Right kidney (tissue), 1 donor: ENCODE measurements at regions not wholly inside any gene's neighbourhood (a gene's known extent, or its start where the extent isn't known, plus 50 kb on each side); places are given as distances from the start of the nearest gene placed in this dataset.

Source experiments
- DNase-seq: peaks from one replicate; pipeline ENCODE4 v3.0.0-alpha.2; 2016

DNA sequence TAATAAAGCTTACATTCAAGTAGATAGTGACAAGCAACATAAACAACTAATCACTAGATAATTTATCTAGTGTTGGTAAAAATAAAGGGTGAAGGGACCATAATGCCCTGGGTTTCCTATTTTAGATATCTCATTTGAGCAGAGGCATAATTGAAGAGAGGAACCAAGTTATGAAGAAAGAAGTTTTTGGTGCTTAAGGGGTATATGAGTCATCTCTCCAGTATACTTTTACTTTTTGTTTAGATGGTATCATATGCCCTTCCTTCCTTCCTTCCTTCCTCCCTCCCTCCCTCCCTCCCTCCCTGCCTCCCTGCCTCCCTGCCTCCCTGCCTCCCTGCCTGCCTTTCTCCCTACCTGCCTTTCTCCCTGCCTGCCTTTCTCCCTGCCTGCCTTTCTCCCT, 1053.5 kb upstream of the CELF4 start:
- no peak for DNase-seq

DNA sequence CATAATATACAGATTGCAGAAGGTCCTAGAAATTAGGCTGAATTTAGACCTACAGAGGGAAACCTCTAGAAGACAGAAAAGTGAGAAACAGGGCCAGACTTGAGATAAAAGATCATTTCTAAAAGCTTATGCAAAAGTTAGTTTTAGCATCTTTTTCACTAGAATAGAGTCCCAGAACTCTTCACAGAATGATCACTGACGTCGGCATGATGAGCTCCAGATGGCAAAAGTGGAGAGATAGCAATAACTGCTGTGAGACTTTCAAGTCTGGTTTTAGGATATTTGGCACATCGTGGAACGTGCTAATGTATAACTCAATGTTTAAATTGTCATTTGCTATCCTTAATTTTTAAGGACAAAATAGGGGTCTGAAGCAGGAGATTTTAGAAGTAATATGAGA, 1050.7 kb upstream of the CELF4 start:
- DNase-seq, result no peak

DNA sequence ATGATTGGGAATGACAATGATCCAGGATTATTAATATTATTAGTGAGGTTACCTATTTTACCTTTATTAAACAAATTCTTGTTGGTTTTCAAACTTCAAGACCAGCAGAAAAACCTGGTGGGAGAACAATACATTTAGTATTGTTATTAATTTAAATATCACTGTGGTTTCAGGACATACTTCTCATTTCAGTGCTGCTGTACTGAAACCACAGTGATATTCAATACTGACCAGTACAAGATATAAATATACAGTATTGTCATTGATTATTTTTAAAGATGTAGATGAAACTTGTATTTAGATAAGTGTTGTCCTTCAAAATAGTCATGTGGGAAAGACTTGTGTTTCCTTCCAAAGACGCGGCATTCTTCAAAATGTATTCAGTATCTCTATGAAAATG, 1047.3 kb upstream of the CELF4 start:
- no peak for DNase-seq

DNA sequence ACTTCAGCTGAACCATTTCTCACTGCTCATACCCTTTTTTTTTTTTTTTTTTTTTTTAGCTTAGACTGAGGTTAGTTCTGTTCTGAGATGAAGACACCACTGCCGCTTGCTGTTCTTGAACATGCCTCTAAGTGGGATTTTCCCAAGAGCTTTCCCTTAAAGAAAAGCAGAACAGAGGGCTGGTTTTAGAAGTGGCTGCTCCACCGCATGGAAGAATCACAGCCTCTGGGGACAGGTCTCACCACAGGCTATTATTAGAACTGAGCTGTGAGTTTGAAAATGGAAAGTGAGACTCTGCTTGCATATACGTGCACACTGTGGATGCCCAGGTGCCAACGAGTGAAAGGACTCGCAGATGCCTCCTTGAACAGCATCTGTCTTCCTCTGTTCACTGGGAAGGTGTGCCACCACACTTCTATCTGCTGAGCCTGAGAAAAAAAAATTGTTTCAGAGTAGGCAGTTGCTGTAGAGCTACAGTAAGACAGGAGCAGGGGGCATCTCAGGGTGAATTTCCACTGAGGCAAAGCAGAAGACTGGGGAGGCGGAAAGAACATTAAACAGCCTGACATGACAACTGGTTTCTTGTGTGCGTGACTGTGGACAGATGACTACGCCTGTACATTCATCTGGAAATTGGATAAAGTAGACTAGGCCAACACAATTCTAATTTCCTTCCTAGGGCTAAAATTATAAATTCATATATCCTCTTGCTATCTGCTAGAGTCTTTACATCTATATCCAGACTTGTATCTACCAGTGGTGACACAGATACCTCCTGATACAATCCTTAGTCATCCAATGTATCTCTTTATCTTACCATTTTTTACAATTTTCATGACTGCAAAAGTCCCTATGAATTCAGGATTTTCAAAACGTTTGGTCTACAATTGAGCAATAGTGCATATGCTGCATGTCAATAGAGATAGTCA, 1045.7 kb upstream of the CELF4 start:
- DNase-seq, result no peak

DNA sequence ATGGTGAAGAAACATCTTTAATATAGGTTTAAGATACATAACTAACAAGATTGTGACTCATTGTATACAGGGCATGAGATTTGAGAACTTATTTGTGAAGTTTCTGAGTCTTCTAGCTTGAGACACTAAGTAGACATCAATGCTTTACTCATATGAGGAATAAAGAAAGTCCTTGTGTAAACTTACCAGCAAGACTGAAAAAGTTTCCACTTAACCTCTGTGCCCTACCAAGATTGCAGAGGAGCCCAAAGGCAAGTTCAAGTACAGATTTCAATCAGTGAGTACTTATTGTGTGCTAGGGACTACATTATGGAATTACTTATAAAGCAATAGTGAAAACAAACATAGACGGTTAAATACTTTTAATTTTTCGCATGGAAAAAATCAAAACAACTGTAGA, 1041.2 kb upstream of the CELF4 start:
- no peak for DNase-seq

DNA sequence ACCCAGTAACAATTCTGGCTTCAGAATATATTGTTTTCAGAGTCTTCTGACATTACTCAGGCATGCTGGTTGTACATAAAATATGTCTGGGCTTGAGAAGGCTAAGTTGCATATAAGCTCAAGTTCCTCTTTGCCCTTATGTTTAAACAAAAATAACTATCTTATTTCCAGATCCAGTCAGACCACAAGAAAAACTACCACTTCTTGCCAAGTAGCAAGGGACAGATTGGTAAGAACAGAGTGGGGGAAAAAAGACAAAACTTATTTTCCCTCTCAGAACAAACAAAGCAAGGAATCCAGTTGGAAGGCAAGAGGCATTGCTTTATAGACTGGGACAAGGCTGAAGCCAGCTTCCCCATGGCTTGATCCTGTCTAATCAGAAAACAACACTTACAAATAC, 1036.7 kb upstream of the CELF4 start:
- no peak for DNase-seq

DNA sequence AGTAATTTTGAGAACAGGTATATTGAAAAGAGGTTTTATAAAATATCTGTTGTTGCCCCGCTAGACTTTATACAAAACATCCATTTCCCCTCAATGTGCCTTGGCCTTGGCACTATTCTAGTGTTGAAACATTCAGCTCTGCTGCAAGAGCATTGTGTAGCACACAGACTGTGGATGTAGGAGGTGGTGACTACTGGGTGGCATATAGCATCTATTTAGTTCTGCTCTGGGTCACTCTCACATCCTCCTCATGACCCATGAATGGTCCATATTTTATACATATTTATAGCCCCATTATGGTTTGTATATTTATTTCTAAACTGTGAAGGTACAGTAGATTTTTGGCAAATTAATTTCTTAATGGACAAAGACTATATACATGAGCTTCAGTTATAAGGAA, 1022.0 kb upstream of the CELF4 start:
- DNase-seq, result no peak

DNA sequence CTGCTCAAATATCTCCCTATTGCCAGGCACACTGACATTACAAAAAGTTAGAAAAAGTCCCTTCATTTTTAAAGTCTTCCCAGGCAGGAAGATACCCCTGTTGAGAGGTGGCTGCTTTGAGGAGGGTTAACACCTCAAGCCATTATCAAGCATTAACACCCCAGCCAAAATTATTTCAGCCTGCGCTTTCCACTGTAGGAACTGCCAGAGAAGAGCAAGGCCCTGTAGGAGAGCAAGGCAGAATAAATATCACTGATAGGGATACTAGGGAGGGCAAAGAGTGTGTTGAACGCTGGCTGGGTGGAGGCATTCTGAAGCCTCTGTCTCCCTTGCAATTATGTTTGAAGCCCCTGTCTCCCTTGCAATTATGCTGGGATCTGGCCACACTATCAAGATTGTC, 1020.7 kb upstream of the CELF4 start:
- DNase-seq, result no peak

DNA sequence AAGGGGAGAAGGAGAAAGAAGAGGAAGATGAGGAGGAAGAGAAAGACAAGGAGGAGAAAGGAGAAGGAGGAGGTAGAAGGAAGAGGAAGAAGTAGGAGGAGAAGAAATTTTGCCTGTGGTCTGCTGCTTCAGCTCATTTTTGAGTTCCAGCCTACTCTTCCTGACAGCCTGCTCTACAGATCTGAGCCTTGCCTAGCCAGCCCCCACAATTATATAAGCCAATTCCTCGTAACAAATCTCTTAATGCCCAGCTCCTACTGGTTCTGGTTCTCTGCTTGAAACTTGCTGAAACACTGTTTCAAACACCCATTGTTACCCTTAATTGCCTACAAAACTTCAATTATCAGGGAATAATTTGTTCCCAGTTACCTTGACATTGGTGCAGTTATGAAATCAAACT, 1014.2 kb upstream of the CELF4 start:
- DNase-seq, result no peak

DNA sequence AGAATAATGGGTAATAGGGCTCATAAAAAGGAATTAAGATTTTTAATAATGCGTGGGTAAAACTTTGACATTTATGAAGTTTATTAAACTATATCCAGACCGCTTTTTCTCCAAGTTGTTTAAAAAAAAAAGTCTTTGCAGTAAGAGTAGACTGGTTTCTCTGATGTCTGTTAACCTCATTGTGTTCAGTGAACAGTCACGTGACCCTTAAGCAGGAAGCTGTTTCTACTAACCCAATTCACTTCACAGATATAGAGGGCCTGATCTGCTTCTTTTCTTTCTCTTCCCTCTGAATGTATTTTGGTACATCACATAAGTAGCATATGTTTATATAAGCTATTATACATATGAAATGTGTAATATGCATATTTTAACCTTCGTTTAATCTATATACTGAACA, 1011.3 kb upstream of the CELF4 start:
- no peak for DNase-seq

DNA sequence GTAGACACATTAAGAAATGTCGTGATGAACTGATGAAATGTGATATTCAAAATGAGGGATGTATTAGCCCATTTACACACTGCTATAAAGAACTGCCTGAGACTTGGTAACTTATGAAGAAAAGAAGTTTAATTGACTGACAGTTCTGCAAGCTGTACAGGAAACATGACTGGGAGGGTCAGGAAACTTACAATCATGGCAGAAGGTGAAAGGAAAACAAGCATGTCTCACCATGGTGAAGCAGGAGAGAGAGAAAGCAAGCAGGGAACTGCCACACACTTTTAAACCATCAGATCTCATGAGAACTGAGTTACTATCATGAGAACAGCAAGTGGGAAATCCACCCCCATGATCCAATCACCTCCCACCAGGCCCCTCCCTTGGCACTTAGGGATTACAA, 1010.8 kb upstream of the CELF4 start:
- DNase-seq, result no peak

DNA sequence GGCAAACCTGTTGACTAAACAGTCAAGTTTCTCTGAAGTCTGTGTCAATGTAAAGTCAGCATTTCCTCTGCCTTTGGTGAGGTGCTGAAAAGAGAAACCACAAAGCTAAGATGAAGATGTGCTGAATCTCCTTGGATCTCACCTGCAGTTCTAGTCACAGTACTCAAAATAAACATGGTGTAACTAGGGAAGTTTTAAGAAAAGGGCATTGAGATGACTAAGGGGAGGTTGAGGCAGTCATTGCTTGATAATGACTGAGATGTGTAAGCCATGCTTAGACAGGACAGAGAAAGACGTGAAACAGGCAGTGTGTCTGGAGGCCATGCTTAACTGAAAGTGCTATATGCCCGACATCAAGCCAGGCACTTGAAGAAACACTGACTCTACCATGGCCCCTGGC, 1010.0 kb upstream of the CELF4 start:
- no peak for DNase-seq

DNA sequence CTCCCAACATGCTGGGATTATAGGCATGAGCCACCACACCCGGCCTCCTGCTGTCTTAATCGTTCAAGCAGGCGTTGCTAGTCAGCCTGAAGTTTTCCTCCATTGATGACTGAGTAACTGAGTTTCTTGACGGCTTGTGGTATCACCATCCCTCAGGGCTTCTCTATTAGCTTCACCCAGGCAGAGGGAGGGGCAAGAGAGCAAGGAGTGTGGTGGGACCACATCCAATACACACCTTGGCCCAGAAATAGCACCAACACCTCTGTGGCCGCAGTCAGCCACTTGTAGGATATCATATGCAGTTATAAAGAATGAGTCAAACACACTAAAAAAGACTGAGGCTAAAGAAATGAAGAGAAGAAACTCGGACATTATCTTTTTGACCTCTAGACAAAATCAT, 1009.4 kb upstream of the CELF4 start:
- DNase-seq, result no peak

DNA sequence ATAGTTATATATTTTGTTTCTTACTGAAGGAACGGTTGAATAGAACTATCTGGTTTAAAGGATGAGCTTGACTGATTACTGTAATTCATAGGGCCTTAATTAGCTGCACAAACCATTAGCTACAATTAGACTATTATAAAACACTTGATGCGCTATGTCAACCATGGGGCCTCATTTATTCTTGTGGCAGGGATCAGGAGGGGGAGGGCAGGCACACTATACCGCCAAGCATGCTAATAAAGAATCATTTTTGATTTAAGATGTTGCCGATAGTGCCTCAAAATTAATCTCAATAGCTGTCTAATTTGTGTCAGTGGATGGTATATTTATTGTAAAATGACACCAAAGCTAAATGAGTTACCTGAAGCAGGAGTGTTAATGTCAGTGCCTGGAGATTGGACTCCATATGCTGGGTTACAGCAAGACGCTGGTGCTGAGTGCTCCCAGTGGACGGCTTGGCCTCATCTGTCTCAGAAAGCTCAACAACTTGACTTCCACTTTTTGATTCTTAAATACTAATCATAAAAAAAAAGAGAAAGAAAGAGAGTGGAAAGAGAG, 1007.0 kb upstream of the CELF4 start:
- DNase-seq, result no peak

DNA sequence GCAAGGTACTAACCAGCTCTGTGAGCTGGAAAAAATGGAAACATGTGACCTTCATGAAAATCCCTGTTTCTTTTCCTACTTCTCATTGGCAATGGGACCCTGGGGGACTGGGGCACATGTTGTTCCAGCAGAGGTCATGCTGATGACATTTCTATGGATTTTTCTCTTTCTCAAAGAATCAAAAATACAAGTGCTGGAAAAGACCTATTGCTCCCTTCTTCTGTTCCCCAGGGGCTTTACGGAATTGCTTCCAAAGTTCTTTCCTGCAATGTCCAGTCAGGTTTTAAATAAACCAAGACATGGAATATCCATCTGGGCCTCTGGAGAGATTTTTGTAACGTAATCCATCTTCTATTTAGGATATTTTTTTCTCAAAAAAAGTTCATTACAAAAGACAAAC, 1006.1 kb upstream of the CELF4 start:
- DNase-seq, result no peak

DNA sequence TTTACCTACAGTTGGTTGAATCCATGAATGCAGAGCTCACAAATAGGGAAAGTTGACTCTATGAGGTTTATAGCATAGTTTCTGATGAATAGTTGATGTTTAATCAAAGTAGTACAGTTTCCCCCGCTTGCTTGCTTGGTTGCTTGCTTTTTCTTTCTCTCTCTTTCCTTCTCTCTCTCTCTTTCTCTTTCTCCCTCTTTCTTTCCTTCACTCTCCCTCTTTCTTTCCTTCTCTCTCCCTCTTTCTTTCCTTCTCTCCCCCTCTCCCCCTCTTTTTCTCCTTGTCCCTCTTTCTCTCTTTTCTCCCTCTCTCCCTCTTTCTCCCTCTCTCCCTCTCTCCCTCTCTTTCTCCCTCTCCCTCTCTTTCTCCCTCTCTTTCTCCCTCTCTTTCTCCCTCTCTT, 999.9 kb upstream of the CELF4 start:
- no peak for DNase-seq

DNA sequence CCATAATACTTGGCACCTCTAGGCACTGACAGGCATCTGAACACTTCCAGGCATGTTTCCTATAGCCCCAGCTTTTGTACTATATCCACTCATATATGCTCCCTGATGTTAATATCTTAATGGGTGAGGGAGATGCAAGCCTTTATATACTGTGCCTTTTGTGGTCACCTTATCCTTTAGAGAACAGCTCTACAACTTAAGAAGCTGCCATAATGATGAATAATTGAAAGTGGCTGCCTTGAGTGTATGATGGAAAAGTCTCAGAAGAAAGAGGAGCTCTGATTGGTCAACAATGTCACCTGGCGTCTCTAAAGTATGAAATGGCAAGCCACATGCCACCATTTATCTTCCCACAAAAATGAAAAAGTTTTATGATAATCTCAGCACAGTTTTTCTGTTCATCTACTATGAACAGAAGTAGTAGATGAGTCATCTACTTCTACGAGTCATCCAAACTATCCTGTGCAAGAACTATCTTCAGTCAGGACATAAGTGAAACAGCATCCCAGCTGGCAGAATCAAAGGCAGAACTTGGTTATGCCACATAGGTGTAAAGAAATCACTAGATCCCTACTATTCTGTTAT, 997.9 kb upstream of the CELF4 start:
- DNase-seq, result no peak

DNA sequence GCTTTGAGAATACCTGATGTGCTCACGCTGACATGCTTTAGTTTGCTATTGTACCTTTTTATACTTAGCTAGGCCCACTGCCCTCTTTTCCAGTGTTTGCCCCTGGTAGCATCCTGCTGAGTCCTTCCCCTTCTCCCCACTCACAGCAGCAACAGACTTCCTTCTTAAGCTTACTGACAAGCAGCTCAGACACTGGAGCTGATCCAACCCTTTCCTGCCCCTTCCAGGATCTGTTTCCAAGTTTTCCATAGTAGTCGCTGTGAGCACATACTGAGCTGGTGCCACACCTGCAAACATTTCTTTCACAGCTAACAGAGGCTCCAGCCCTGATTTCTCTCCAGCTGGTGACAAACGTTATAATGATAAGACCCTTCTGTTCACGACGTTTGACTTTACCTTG, 991.4 kb upstream of the CELF4 start:
- DNase-seq, result no peak

DNA sequence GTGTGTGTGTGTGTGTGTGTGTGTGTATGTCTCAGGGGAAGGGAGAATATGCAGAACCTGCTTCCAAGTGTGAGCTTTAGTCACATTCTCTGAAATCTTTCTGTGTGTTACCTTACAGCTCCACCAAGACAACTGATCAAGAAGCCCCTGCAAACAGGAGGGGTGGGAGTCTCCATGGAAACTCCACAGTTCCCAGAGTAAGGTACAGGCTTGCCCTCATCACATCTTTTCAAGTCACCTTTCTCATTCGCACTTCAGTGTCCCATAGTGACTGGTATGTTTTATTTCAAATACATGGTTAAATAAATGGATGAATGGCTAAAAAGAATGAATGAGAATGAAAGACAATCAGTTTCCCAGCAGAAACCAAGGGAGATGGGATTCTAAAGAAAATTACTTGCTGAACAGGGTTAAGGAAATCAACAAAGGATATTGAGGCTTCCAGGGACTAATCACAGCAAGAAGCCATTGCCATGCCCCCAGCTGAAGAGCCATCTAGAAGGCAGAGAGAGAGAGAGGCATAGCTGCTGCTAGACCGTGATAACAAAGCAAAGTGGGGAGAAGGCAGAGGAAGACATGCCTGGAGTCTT, 987.2 kb upstream of the CELF4 start:
- no peak for DNase-seq

DNA sequence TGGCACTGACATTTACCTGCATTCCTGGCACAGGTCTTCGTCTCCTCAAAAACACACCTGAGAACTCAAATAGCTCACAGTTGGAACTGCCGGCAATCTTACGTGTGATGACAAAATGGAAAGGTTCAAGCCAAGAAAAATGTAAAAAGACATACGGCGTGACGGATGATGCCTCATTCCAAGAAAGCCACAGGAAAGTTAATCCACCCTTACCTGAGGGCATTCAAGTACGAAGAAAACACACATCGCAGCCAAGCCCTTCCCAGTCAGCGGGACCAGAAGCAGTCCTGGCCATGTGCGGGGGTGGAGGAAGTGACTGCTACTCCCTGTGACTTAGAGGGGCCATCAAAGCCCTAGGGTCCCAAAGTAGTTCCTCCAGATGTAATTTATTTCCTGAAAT, 986.3 kb upstream of the CELF4 start:
- no peak for DNase-seq

DNA sequence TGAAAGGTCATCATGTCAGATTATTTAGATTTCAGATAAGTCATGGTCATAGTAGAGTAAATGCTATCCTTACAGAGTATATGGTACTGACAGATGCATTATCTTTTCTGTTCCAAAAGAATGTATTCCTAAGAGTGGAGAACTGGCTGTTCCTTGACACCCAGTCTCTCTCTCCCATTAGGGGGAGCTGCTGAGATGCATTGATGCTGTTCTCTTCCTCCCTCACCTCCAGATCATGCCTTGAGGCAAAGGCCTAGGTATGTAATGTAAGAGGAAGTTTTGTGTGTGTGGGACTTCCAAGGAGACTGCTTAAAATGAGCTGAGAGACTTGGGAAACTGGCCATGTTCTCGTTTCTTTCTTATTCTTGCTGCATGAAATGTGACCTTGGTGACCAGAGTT, 979.5 kb upstream of the CELF4 start:
- DNase-seq, result no peak

DNA sequence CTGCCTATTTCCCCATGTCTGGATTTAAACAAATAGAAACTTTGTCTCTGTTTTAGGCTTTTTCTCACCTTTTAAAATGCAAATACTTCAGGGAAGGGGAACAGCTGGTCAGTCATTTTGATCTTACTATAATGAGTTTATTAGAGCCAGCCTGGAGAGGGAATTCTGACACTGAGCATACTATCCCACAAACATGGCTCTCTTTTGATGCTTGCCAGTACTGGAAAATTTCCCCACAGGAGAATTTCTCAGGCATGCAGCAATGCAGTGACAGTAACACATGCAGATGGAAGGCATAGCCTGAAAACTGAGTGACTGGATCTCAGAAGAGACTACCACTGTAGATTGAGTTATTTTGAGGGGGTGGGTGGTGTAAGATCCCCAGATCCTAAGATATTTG, 974.3 kb upstream of the CELF4 start:
- DNase-seq, result no peak

DNA sequence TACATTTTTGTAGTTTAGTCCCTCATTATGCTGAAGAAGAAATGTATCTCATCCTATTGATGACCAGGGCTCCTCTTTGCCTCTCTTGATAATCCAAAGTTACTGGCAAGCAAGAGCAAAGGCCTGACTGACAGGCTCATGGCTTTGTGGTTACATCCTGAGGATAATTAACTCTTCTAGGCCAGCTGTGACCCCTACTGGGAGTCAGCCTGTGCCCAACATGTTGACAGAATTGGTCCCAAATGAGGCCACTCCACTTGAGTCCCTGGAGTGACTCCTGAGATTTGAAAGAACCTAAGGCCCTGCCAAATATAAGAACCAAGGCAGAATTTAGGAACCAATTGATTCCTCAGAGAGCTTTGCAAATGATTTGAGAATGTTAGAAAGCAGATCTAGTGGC, 973.8 kb upstream of the CELF4 start:
- no peak for DNase-seq

DNA sequence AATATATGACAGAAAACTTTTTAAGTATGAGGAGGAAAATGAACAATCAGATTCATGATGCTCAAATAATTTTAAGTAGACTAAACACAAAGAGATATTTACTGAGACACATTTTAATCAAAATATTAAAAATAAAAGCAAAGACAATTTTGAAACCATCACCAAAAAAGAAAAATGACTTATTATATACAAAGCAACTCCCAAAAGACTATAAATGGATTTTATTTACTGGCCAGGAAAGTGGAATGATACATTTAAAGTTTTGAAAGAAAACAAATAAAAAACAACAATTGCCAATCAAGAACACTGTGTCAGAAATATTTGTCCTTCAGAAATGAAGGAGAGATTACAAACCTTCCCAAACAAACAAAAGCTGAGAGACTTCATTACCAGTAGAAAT, 968.5 kb upstream of the CELF4 start:
- DNase-seq, result no peak
